Renal cortical epithelial cell (primary cell): ENCODE measurements at regions not wholly inside any gene's neighbourhood (a gene's known extent, or its start where the extent isn't known, plus 50 kb on each side); places are given as distances from the start of the nearest gene placed in this dataset.
"Not testable (repeated sequence)": the region's sequence is repeated elsewhere in the genome, so short reads cannot be mapped to it uniquely, and the experiment has no call there.

Source experiments
- DNase-seq: peaks from one replicate; pipeline ENCODE4 v3.0.0-alpha.2; 2011; ENCODE audit warnings: low read depth

GRCh38 chr5:166804693-166805092 is 1486.8 kb upstream of the WWC1 start:
- DNase-seq: not testable (repeated sequence)

- DNase-seq: not testable (repeated sequence)
Measured at GRCh38 chr5:166810093-166810658, 1481.3 kb upstream of the WWC1 start.

- DNase-seq: no peak
Measured at GRCh38 chr5:166810721-166811120, 1480.7 kb upstream of the WWC1 start.

- DNase-seq: no peak
Measured at GRCh38 chr5:166823360-166823759, 1468.1 kb upstream of the WWC1 start.

GRCh38 chr5:166834246-166834645 is 1457.2 kb upstream of the WWC1 start:
- peak; percentile 41 for DNase-seq

GRCh38 chr5:166845044-166845443 is 1446.4 kb upstream of the WWC1 start:
- peak; percentile 6 for DNase-seq

- no peak for DNase-seq
Measured at GRCh38 chr5:166856791-166857190, 1434.7 kb upstream of the WWC1 start.

- no peak for DNase-seq
Measured at GRCh38 chr5:166860426-166860825, 1431.0 kb upstream of the WWC1 start.

GRCh38 chr5:166862581-166862980 is 1428.9 kb upstream of the WWC1 start:
- DNase-seq: no peak

- no peak for DNase-seq
Measured at GRCh38 chr5:166865206-166865605, 1426.2 kb upstream of the WWC1 start.

GRCh38 chr5:166880456-166880855 is 1411.0 kb upstream of the WWC1 start:
- DNase-seq: no peak

GRCh38 chr5:166881802-166882201 is 1409.6 kb upstream of the WWC1 start:
- no peak for DNase-seq

- peak; percentile 95 for DNase-seq
Measured at GRCh38 chr5:166883016-166883415, 1408.4 kb upstream of the WWC1 start.

GRCh38 chr5:166898166-166898565 is 1393.3 kb upstream of the WWC1 start:
- no peak for DNase-seq

- no peak for DNase-seq
Measured at GRCh38 chr5:166899343-166899742, 1392.1 kb upstream of the WWC1 start.

GRCh38 chr5:166904571-166904970 is 1386.9 kb upstream of the WWC1 start:
- DNase-seq: no peak

GRCh38 chr5:166906991-166907713 is 1384.3 kb upstream of the WWC1 start:
- DNase-seq: peak; percentile 82

- DNase-seq: peak; percentile 92
Measured at GRCh38 chr5:166909040-166909439, 1382.4 kb upstream of the WWC1 start.

- DNase-seq: peak; percentile 47
Measured at GRCh38 chr5:166909926-166910325, 1381.5 kb upstream of the WWC1 start.

- no peak for DNase-seq
Measured at GRCh38 chr5:166910995-166911394, 1380.5 kb upstream of the WWC1 start.

- DNase-seq: no peak
Measured at GRCh38 chr5:166916021-166916420, 1375.4 kb upstream of the WWC1 start.

- no peak for DNase-seq
Measured at GRCh38 chr5:166926138-166926537, 1365.3 kb upstream of the WWC1 start.

- DNase-seq: not testable (repeated sequence)
Measured at GRCh38 chr5:166926806-166927475, 1364.5 kb upstream of the WWC1 start.
